Large intestine (tissue), 3 donors: ENCODE measurements at regions not wholly inside any gene's neighbourhood (a gene's known extent, or its start where the extent isn't known, plus 50 kb on each side); places are given as distances from the start of the nearest gene placed in this dataset.
"Not testable (repeated sequence)": the region's sequence is repeated elsewhere in the genome, so short reads cannot be mapped to it uniquely, and the experiment has no call there.

ENCODE experiments used
- DNase-seq, 2 donors: peaks; one replicate each; pipeline versions ENCODE4 v3.0.0 to v3.0.0-alpha.2; 2013
- H3K27ac ChIP-seq: one replicate; pipeline ENCODE4 v1.5.1; 2013; ENCODE audit warnings: low read length
- H3K27me3 ChIP-seq: 2 replicates; pipeline ENCODE4 v1.6.1; 2013; ENCODE audit warnings: low read length; ENCODE audit not compliant: control insufficient read depth, insufficient read depth
- H3K36me3 ChIP-seq: 2 replicates; pipeline ENCODE4 v1.6.1; 2013; ENCODE audit warnings: low read length; ENCODE audit not compliant: control insufficient read depth, insufficient read depth
- H3K4me1 ChIP-seq: one replicate; pipeline ENCODE4 v1.6.1; 2013; ENCODE audit warnings: low read length; ENCODE audit not compliant: control insufficient read depth, insufficient read depth
- H3K4me3 ChIP-seq: one replicate; pipeline ENCODE4 v1.5.1; 2013; ENCODE audit warnings: low read length
- H3K9me3 ChIP-seq: one replicate; pipeline ENCODE4 v1.6.1; 2013; ENCODE audit warnings: mild to moderate bottlenecking, low read depth, low read length, moderate library complexity; ENCODE audit not compliant: control insufficient read depth
- WGBS: methylation state at CpG from one replicate; pipeline ENCODE4 v1.1.5; 2013; ENCODE audit warnings: low lambda C conversion rate; ENCODE audit not compliant: insufficient coverage; 5-methylcytosine and 5-hydroxymethylcytosine counted together

DNA sequence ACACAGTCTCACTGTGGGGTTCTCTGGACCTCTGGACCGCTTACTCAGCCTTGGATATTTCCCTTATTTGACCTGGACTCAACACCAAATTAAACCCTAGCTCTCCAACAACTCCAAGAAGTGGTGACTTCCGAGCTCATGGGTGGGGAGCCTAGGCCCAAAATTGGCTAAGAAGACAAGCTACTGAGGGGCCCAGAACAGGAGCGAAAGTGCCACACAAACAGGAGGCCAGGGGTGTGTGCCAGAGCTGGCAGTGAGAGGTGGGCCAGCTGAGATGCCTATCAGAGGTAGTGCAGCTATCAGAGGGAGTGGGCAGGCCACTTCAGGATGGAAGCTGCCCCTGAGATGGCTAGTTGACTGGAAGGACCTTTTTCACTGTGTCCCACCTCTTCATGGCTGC, 151.1 kb upstream of the PRR20G start:
- Histone ChIP-seq H3K27ac (no peak overlapping the region), H3K4me3 (no peak overlapping the region), H3K9me3 (no peaks in the 10 kb centered on the region), H3K4me1 (no peaks in the 10 kb centered on the region), H3K36me3 (no peaks in the 10 kb centered on the region), H3K27me3 (peaks cover 6% of the 10 kb centered on the region)
- 100% methylated on average over 1 of the region's 3 CpGs for WGBS
- DNase-seq = no peak

GRCh38 chr3:127438371-127438770, 150.5 kb upstream of the PRR20G start:
- DNase-seq = no peak
- WGBS = 100% methylated on average over 1 of the region's 4 CpGs

DNA sequence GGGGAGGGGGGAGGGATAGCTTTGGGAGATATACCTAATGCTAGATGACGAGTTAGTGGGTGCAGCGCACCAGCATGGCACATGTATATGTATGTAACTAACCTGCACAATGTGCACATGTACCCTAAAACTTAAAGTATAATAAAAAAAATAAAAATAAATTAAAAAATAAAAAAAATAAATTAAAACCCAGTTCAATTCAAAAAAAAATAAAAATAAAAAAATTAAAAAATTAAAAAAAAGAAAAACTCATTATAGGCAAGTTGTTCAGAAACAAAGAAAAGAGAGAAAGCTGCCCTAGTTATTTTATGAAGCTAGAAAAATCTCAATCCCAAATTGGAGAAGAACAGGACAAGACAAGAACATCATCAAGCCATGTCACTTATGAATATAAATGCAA, 147.5 kb upstream of the PRR20G start:
- not testable (repeated sequence) for H3K27me3 ChIP-seq, H3K27ac ChIP-seq, H3K9me3 ChIP-seq, H3K4me3 ChIP-seq, H3K4me1 ChIP-seq, H3K36me3 ChIP-seq, DNase-seq
- WGBS = no CpG with 5 or more reads among the region's 2 CpGs

More at GRCh38 chr3:127438371-127438770, 150.5 kb upstream of the PRR20G start:
- Histone ChIP-seq H3K4me1 (no peaks in the 10 kb centered on the region), H3K27ac (no peak overlapping the region), H3K27me3 (peaks cover 6% of the 10 kb centered on the region), H3K36me3 (no peaks in the 10 kb centered on the region), H3K9me3 (no peaks in the 10 kb centered on the region), H3K4me3 (no peak overlapping the region)

- Histone ChIP-seq H3K27ac (no peak overlapping the region), H3K4me3 (no peak overlapping the region), H3K27me3 (peaks cover 26% of the 10 kb centered on the region), H3K9me3 (no peaks in the 10 kb centered on the region), H3K36me3 (no peaks in the 10 kb centered on the region), H3K4me1 (no peaks in the 10 kb centered on the region)
- 76% methylated on average over 6 of the region's 6 CpGs for WGBS
- DNase-seq = no peak
Observed at GRCh38 chr3:127431066-127431465, 143.2 kb upstream of the PRR20G start.

- Histone ChIP-seq H3K4me3 (no peak overlapping the region), H3K36me3 (no peaks in the 10 kb centered on the region), H3K27me3 (peaks cover 37% of the 10 kb centered on the region), H3K9me3 (no peaks in the 10 kb centered on the region), H3K27ac (no peak overlapping the region), H3K4me1 (no peaks in the 10 kb centered on the region)
- no peak for DNase-seq
- WGBS = no CpG with 5 or more reads among the region's 2 CpGs
Observed at GRCh38 chr3:127428344-127428997, 140.6 kb upstream of the PRR20G start.

DNA sequence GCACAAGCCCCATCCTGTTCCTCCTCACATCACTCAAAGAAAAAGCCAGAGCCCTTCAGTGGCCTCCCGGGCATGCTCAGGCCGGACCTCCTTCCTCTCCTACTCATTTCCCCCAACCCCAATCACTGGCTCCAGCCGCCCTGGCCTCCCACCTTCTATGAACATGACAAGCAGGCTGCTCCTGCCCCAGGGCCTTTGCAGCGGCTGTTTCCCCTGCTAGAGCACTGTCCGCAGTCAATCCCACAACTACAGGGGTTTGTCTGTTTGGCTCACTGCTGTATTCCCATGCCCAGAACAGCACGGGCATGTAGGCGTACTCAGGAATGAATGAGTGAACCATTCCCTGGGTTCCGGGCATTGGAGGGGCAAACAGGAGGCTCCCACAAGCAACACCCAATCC, 139.8 kb upstream of the PRR20G start:
- no CpG with 5 or more reads among the region's 8 CpGs for WGBS
- no peaks in the 10 kb centered on the region for H3K36me3 ChIP-seq
- H3K4me3 ChIP-seq = no peak overlapping the region
- H3K9me3 ChIP-seq = no peaks in the 10 kb centered on the region
- H3K4me1 ChIP-seq = no peaks in the 10 kb centered on the region
- peaks cover 42% of the 10 kb centered on the region for H3K27me3 ChIP-seq
- DNase-seq = no peak
- H3K27ac ChIP-seq = no peak overlapping the region

GRCh38 chr3:127427156-127427555, 139.3 kb upstream of the PRR20G start:
- Histone ChIP-seq H3K27me3 (peaks cover 42% of the 10 kb centered on the region), H3K27ac (no peak overlapping the region), H3K36me3 (no peaks in the 10 kb centered on the region), H3K4me1 (no peaks in the 10 kb centered on the region), H3K9me3 (no peaks in the 10 kb centered on the region), H3K4me3 (no peak overlapping the region)
- DNase-seq = no peak
- WGBS = no CpG with 5 or more reads among the region's 6 CpGs

DNA sequence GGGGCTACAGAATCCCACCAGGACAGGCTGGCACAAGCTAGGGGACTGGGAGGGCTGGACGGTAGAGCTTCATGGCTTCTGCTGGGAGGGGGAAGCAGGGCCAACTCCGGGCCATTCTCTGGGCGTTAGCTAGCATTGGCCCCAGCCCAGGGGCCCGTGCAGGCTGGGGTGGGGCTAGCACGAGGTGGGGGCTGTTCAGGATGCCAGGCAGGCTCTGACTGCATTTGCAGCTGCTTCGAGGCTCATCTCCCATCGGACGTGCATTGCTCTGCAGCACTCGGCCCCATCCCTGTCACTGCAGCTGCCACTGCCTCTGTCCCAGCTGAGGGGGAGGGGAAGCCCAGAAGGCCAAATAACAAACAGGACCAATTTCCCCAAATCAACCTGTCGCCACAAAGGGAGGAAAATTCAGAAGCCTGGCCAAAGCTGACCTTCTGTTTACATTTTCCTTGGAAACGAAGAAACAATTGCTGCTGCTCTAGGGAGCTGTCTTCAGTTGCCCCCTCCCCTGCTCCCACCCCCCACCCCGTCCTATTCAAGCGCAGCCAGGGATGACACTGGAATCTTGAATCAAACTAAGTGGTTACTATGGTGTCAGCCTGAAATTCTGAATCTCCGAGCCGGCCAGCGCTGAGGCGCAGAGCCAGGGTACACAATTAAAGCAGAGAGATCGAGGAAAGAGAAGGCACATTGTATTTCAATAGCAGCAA, 138.8 kb upstream of the PRR20G start:
- Histone ChIP-seq H3K27me3 (peaks cover 45% of the 10 kb centered on the region), H3K4me1 (no peaks in the 10 kb centered on the region), H3K36me3 (no peaks in the 10 kb centered on the region), H3K4me3 (no peak overlapping the region), H3K9me3 (no peaks in the 10 kb centered on the region), H3K27ac (no peak overlapping the region)
- DNase-seq = no peak
- WGBS = no CpG with 5 or more reads among the region's 18 CpGs

DNA sequence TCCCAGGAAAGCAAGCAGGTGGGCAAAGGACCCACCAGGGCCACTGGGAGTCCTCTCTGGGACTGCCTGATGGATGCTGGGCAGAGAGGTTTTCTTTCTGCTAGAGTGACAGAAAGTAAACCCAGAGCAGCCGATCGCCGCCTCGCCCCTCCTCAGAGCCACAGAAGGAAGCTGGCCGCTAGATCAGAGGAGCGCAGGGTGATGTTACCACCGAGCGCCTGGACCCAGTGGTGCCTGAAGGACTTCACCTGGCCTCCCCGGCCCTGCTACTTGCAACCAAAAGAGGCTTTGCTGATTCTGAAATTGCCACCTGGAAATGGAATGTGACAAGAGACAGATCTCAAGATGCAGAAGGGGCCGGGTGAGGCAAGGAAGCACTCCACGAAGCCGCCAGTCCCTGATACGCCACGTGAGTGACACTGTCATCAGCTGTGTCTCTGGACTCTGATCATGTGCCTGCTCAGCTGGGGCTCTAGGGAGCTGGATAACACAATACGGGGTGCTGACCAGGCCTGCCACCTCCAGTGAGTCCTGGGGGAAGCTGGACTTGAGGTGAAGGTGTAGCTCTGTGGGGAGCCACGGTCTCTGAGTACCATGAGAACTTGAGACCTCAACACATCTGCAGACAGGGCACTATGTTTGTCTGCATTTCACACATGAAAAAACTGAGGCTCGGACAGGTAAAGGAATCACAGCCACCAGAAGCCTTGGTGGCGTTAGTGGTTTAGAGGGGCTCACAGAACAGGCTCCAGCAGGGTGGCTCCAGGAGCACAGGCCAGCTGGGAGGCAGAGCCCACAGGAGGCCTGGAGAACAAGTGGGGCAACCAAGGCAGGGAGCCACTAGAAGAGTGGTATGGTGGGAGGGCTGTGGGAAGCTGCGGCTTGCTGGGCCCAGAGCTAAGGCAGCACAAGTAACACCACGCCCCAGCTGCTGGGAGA, 137.9 kb upstream of the PRR20G start:
- H3K36me3 ChIP-seq = no peaks in the 10 kb centered on the region
- no CpG with 5 or more reads among the region's 20 CpGs for WGBS
- H3K27ac ChIP-seq = no peak overlapping the region
- no peak overlapping the region for H3K4me3 ChIP-seq
- peaks cover 48% of the 10 kb centered on the region for H3K27me3 ChIP-seq
- no peaks in the 10 kb centered on the region for H3K9me3 ChIP-seq
- no peak for DNase-seq
- no peaks in the 10 kb centered on the region for H3K4me1 ChIP-seq

DNA sequence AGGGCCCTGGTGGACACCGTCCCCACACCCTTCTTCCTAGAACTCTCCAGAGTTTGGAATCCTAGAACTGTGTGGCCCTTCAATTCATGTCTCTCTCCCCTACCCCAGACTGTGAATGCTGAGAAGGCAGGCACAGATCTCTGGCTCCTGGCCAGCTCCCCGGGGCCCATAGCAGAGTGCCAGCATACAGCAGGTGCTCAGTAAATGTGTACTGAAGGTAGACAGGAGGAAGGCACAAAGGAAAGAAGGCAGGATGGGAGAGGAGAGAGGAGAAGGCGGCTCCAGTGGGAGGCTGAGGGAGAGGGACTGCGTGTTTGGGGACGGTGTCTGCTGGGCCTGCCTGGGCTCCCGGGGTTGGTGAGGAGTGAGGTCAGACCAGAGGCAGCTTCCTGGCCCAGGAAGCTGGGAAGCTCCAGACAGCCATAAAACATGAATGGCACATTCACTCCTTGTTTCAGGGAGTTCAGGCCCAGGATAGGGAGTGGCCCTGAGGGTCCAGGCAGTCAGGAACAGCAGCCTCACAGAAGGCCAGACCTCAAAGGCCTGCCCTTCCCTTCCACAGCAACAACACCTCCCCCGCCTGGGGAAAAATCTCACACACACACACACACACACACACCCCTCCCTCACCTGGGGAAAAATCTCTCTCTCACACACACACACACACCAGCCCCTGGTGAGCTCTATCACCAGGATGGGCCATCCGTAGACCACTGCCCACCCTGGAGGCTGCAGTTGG, 137.1 kb upstream of the PRR20G start:
- Histone ChIP-seq H3K9me3 (no peaks in the 10 kb centered on the region), H3K36me3 (no peaks in the 10 kb centered on the region), H3K27ac (no peak overlapping the region), H3K4me3 (no peak overlapping the region), H3K4me1 (no peaks in the 10 kb centered on the region), H3K27me3 (peaks cover 56% of the 10 kb centered on the region)
- WGBS = no CpG with 5 or more reads among the region's 8 CpGs
- DNase-seq = no peak
